HG02852 (cell line): ENCODE measurements at regions not wholly inside any gene's neighbourhood (a gene's known extent, or its start where the extent isn't known, plus 50 kb on each side); places are given as distances from the start of the nearest gene placed in this dataset.
"Not testable (repeated sequence)": the region's sequence is repeated elsewhere in the genome, so short reads cannot be mapped to it uniquely, and the experiment has no call there.

Experiments used
- ATAC-seq: cut with Tn5 transposase; IDR thresholded peaks from one replicate; pipeline ENCODE4 v1.9.1; 2021; ENCODE audit warnings: mild to moderate bottlenecking, moderate library complexity; ENCODE audit not compliant: unreplicated experiment

GRCh38 chr2:203626952-203627681 is 79.3 kb upstream of the CD28 start:
- ATAC-seq = no peak

DNA sequence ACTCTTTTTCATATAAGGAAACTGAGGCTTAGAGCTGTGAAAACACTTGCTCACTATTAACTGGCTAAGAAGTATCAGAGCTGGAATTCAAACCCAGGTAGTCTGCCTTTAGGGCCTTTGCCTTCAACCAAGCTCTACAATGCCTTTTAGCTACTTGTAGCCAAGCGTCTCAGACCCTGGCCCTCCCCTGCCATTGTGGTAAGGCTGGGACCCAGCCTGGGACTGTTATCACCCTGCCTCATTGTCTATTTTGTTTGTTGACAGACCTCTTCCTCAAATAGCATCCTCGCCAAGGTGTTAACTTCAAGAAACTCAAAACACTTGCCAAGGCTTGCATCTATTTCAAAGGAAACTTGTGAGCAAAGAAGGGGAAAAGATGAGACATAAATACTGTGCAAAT is 76.7 kb upstream of the CD28 start:
- no peak for ATAC-seq

DNA sequence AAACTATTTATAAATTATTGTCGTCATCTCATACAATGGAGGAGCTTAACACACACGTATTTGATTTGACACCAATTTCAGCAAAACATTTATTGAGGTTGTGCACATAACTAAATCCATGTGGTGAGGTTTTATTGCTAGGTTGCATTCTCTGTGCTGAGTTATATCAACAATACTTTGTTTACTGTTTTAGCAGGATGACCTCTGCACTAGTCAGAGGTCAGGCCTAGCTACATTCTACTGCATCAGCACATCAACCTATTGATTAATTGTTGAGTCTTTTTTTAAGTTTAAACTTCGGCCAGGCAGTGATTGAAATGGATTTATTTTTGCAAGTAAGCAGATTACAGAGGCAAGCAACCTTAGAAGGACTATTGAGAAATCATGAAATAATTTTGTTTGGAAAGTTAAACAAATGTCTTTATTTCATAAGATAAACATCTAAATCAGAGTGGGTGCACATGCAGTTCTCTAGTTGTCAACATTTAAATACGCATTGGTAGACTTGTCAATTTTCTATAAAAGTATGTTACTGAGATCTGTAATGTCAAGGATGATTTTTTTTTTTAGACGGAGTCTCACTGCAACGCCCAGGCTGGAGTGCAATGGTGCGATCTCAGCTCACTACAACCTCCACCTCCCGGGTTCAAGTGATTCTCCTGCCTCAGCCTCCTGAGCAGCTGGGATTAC is 75.2 kb upstream of the CD28 start:
- no peak for ATAC-seq

DNA sequence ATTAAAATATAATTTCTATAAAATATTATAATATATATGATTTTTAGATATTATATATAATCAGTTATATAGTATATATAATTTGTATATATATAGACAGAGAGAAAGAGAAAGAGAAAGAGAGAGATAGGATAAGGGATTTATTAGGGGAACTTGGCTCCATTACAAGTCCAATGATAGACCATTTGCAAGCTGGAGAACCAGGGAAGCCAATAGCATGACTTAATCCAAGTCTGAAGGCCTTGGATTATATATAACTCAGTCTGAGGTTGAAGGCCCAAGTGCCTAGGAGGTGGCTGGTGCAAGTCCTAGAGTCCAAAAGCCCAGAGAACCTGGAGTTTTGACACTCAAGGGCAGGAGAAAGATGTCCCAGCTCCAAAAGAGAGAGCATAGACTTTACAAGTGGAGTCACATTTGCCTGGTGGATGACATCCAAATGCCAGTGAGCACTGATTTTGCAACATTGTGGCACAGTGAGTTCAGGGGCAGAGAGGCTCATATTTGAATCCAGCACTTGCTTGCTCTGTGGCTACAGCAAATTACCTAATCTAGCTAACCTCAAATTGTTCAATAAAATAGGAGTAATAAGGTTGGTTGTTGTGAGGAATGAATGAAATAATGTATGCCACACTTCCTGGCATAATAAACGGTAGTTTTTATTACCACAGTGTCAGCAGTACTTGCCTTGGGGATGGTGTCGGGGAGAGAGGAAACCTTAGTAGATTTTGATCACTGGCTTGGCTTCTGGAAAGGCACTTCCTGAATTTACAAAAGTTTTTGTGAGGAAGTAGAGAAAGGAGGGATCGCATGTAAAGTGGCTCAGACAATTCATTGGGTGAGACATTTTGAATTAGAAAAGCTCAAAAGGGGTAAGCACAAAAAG is 69.6 kb upstream of the CD28 start:
- no peak for ATAC-seq

GRCh38 chr2:203637471-203638167 is 68.8 kb upstream of the CD28 start:
- ATAC-seq = no peak

GRCh38 chr2:203641865-203642264 is 64.6 kb upstream of the CD28 start:
- ATAC-seq = not testable (repeated sequence)

GRCh38 chr2:203642841-203643240 is 63.6 kb upstream of the CD28 start:
- not testable (repeated sequence) for ATAC-seq

GRCh38 chr2:203645831-203646230 is 60.6 kb upstream of the CD28 start:
- ATAC-seq = no peak

- no peak for ATAC-seq
These were observed 60.1 kb upstream of the CD28 start for GRCh38 chr2:203646266-203646864.

DNA sequence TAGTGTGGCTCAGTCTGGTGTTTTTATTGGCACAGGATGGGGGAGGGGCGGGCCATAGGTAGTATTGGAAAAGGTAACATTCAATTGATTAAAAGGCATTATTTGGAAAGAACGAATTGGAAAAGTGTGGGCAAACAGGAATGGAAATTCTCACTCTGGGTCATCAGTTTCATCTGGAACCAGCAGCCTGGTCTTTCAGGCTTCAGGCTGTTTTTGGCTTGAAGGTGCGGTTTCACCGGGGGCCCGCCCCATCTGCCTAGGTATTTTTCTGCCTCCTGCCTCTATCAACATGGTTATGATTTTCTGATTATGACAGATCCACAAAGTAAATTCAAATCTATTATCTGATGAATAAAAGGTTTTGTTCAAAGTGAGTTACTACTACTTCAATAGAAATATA is 59.5 kb upstream of the CD28 start:
- no peak for ATAC-seq

DNA sequence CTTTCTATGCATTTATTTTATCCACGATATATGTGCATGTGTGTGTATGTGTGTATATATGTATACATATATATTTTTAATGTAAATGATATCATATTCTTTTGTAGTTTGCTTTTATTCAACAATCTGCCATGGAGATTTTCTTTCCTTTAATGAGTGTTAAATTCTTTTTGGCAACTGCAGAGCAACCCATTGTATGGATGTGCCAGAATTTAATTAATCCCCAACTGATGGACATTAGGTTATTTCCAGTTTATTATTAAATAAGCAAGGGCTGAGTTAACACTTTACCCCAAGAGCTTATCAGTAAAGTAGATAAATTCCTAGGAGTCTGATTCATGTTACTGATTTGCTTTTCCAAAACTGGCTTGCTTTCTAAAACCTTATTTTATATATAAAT is 58.9 kb upstream of the CD28 start:
- no peak for ATAC-seq

DNA sequence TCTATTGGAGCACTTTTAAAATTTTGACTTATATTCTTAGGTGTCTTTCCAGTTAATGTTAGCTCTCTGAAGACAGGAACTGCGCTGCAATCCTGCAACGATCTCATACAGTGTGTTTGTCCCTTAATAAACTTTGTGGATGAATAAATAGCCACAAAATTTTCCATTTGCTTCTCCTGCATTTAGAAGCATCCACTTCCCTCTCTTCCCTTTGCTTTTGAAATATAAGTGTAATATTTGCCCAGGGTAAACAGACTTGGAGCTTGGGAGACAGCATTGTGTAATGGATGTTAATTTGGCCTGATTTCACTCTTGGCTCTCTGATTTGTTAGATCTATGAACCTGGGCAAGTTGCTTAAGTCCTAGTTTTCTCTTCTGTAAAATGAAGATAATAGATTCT is 58.2 kb upstream of the CD28 start:
- ATAC-seq = no peak

DNA sequence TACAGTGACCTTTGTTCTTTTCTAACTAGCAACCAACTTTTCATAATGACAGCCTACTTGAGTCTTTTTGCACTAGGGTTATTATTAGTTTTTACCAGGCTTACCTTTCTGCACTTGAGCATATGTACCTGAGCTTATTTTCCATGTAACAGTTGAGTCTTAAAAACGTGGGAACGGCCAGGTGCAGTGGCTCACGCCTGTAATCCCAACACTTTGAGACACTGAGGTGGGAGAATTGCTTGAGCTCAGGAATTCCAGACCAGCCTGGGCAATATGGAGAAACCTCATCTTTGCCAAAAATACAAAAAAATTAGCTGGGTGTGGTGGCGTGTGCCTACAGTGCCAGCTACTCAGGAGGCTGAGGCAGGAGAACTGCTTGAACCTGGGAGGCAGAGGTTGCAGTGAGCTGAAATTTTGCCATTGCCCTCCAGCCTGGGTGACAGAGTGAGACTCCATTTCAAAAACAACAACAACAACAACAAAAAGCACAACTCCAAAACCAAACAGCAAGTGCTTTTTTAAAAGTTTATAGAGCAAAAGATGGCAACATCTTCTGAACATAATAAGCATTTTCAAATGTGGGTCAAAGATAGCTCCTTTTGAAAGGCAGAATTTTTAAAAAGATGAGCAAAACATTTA is 57.1 kb upstream of the CD28 start:
- ATAC-seq = no peak

- peak; percentile 62 for ATAC-seq
These were observed 55.4 kb upstream of the CD28 start for GRCh38 chr2:203650860-203651613.

- ATAC-seq = no peak
These were observed 54.8 kb upstream of the CD28 start for GRCh38 chr2:203651621-203652020.

- no peak for ATAC-seq
These were observed 51.6 kb upstream of the CD28 start for GRCh38 chr2:203654826-203655225.

GRCh38 chr2:203656522-203657287 is 49.7 kb upstream of the CD28 start:
- no peak for ATAC-seq
